WERI-Rb-1 (cell line): ENCODE measurements at regions not wholly inside any gene's neighbourhood (a gene's known extent, or its start where the extent isn't known, plus 50 kb on each side); places are given as distances from the start of the nearest gene placed in this dataset.
A peak's percentile ranks its signal among the peaks of the same experiment; 100 is the strongest.
"Not testable (repeated sequence)": the region's sequence is repeated elsewhere in the genome, so short reads cannot be mapped to it uniquely, and the experiment has no call there.

ENCODE experiments used
- DNase-seq: peaks from one replicate; pipeline ENCODE4 v3.0.0-alpha.2; 2020
- H3K27ac ChIP-seq: fragments of 250-450 bp; sonication (Bioruptor Pico); 2 replicates; pipeline ENCODE4 v1.5.1; 2020; ENCODE audit warnings: mild to moderate bottlenecking, moderate library complexity
- H3K27me3 ChIP-seq: fragments of 250-450 bp; sonication (Bioruptor Pico); 2 replicates; pipeline ENCODE4 v1.5.1; 2021; ENCODE audit warnings: mild to moderate bottlenecking, low read depth, moderate library complexity; ENCODE audit not compliant: insufficient read depth, severe bottlenecking
- H3K36me3 ChIP-seq: fragments of 250-450 bp; sonication (Bioruptor Pico); 2 replicates; pipeline ENCODE4 v1.5.1; 2020; ENCODE audit warnings: mild to moderate bottlenecking, moderate library complexity
- H3K4me3 ChIP-seq: 2 replicates; pipeline ENCODE4 v1.5.1; 2011; ENCODE audit warnings: low read depth, mild to moderate bottlenecking, control low read depth, low read length
- H3K9me3 ChIP-seq: fragments of 250-450 bp; sonication (Bioruptor Pico); 2 replicates; pipeline ENCODE4 v1.5.1; 2021; ENCODE audit warnings: mild to moderate bottlenecking, moderate library complexity; ENCODE audit not compliant: severe bottlenecking
- TF ChIP-seq, protein P1 (sequence below): IDR thresholded peaks from 2 replicates; pipeline ENCODE4 v1.5.1; 2011; ENCODE audit warnings: low read depth, mild to moderate bottlenecking, control low read depth, inconsistent platforms, low read length

DNA sequence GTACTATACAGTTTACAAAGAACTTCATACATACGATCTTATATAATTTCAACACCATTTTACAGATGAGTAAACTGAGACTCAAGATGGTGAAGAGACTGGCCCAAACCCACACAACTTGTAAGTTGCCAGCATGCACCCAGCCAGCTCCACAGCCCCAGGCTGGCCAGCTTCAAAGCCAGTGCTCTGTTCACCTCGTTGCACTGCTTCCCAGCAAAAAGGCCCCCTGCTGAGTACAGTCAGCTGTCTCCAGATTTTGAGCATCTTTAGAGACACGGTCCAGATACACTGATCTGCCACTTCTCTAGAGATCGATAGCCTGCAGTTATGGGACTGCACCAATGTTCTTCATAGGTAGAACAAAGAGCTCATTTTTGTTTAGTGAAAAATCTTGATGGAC lies 257.2 kb upstream of the CHAC2 start:
- Histone ChIP-seq H3K9me3 (no peaks in the 10 kb centered on the region), H3K4me3 (no peak overlapping the region), H3K36me3 (no peaks in the 10 kb centered on the region), H3K27me3 (no peaks in the 10 kb centered on the region), H3K27ac (no peak overlapping the region)
- no peak for DNase-seq
- TF ChIP-seq, protein P1, sequence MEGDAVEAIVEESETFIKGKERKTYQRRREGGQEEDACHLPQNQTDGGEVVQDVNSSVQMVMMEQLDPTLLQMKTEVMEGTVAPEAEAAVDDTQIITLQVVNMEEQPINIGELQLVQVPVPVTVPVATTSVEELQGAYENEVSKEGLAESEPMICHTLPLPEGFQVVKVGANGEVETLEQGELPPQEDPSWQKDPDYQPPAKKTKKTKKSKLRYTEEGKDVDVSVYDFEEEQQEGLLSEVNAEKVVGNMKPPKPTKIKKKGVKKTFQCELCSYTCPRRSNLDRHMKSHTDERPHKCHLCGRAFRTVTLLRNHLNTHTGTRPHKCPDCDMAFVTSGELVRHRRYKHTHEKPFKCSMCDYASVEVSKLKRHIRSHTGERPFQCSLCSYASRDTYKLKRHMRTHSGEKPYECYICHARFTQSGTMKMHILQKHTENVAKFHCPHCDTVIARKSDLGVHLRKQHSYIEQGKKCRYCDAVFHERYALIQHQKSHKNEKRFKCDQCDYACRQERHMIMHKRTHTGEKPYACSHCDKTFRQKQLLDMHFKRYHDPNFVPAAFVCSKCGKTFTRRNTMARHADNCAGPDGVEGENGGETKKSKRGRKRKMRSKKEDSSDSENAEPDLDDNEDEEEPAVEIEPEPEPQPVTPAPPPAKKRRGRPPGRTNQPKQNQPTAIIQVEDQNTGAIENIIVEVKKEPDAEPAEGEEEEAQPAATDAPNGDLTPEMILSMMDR = no peak

DNA sequence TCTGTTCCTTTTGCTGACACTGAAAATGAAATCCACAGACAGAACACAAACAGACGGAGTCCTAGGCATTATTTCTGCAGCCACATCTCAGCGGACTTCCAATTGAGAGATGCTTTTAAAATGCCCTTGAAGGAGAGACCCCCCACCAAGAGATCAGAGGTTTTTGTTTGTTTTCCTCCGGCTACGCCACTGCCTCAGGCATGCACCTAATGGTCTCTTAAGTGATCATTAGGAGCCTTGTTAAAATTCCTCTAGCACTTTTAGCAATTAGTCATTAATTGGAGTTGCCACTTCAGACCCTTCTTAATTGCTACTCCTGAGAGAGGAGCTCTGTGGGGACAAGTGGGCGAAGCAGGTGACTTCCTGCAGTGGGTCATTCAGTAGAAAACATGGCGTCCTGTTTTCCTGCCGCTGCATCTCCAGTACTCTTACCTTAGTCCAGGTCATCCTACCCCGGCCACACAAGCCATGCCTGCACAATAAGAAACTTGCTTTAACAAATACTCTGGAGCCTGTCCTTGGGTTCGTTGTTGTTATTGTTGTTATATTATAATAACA lies 257.7 kb upstream of the CHAC2 start:
- TF ChIP-seq, protein P1 = no peak
- Histone ChIP-seq H3K36me3 (no peaks in the 10 kb centered on the region), H3K27me3 (no peaks in the 10 kb centered on the region), H3K9me3 (no peaks in the 10 kb centered on the region), H3K4me3 (no peak overlapping the region), H3K27ac (no peak overlapping the region)
- DNase-seq = no peak

GRCh38 chr2:53508667-53509066 lies 258.9 kb upstream of the CHAC2 start:
- no peaks in the 10 kb centered on the region for H3K9me3 ChIP-seq
- TF ChIP-seq, protein P1 = peak; percentile 18; the same call in 1 of the 2 replicates
- no peak for DNase-seq

GRCh38 chr2:53507070-53507469 lies 260.5 kb upstream of the CHAC2 start:
- DNase-seq, H3K36me3 ChIP-seq, H3K27ac ChIP-seq, H3K4me3 ChIP-seq, H3K9me3 ChIP-seq, H3K27me3 ChIP-seq: not testable (repeated sequence)

More at GRCh38 chr2:53508667-53509066, 258.9 kb upstream of the CHAC2 start:
- no peak overlapping the region for H3K27ac ChIP-seq
- H3K4me3 ChIP-seq = no peak overlapping the region
- H3K36me3 ChIP-seq = no peaks in the 10 kb centered on the region
- no peaks in the 10 kb centered on the region for H3K27me3 ChIP-seq

DNA sequence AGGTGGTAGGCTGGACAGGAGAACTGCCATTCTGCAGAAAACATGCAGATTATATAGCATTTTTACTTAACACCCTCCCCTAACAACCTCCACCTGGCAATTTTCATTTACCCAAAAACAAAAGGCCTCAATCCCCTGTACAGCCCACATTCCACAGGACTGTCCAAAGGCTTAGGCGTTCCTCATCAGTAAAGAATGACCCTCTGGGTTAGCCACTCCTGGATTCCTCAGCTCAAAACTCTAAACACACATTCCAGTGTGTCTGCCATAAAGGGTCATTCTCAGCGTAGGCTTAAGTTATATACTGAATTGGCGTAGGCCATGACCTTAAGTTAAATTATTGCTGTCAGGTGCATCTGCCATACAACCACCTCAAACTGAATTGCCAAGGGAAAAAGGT lies 261.8 kb upstream of the CHAC2 start:
- H3K27ac ChIP-seq = no peak overlapping the region
- no peak overlapping the region for H3K4me3 ChIP-seq
- TF ChIP-seq, protein P1 = no peak
- no peak for DNase-seq
- no peaks in the 10 kb centered on the region for H3K9me3 ChIP-seq
- no peaks in the 10 kb centered on the region for H3K36me3 ChIP-seq
- no peaks in the 10 kb centered on the region for H3K27me3 ChIP-seq

GRCh38 chr2:53504507-53504906 lies 263.1 kb upstream of the CHAC2 start:
- Histone ChIP-seq H3K27me3 (no peaks in the 10 kb centered on the region), H3K9me3 (no peaks in the 10 kb centered on the region), H3K36me3 (no peaks in the 10 kb centered on the region), H3K27ac (no peak overlapping the region), H3K4me3 (no peak overlapping the region)
- DNase-seq = no peak
- TF ChIP-seq, protein P1 = no peak
